Iris pigment epithelial cell (primary cell): ENCODE measurements at regions not wholly inside any gene's neighbourhood (a gene's known extent, or its start where the extent isn't known, plus 50 kb on each side); places are given as distances from the start of the nearest gene placed in this dataset.
A peak's percentile ranks its signal among the peaks of the same experiment; 100 is the strongest.

ENCODE experiments used
- DNase-seq: peaks from one replicate; pipeline ENCODE4 v3.0.0-alpha.2; 2011; ENCODE audit warnings: low read depth

DNA sequence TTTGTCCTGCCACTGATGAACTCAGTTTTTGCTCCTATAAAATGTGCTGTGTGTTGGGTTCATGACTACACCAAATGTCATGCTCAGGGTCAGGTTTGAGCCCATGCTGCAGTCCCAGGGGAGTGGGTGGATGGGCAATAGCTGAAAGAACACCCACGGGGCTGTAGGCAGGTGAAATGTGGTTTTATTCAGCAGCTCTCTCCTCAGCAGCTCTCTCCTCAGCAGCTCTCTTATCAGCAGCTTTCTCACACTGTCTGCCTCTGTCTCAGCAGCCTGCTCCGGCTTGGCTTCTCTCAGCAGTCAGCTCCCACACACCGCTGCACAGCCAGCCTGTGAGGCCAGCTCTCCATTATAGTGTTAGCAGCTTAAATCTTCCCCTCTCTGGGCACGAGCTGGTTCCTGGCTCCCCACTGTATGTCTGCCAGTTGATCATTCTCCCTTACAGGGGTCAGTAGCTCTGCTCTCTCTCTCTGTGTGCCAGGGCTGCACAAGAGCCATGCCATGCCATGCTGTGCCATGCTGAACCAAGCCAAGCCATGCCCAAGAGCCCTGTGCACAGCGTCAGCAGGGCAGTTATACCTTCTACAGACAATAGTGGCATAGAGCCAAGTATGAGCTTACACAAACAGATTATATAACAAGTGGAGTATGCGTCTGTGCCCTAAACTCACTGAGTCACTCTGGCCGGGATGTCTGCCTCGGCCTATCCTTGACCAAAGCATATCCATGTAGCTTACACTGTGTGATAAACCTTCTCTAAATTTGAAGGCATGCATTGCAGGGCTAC lies 303.3 kb upstream of the TMPO start:
- peak; percentile 53 for DNase-seq

DNA sequence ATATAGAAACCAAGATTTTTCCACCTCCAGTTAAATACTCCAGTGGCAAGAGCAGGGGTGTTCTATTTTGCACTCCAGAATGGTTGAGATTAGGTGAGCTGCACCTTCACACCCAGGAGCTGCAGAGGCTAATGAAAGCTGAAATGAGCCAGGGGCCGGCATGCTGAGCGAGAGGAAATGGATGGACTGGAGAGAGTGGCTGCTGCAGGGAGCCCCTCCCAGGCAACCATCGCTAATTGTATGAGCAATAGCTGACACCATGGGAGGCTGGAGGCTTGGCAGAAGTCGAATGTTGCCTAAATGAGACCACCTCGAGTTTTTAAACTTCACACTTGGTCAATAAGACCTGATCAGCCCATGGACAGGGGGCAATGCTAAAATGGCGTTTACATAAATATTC lies 301.8 kb upstream of the TMPO start:
- DNase-seq, result no peak

DNA sequence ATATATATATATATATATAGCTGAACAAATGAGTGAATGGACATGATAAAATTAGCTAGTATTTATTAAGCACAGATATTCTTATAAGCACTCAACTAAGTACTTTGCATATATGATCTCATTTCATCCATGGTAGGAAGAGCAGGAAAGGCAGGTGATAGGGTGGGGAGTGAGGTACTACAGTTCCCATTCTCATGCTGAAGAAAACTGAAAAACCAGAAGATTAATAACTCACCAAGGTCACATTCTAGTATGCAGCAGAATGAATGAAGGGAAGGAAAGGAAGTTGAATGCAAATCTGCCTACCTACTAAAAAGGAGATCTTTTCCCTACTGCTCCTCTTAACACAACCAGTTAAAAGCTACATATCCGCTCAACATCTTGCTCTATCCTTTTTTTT lies 298.1 kb upstream of the TMPO start:
- no peak for DNase-seq

DNA sequence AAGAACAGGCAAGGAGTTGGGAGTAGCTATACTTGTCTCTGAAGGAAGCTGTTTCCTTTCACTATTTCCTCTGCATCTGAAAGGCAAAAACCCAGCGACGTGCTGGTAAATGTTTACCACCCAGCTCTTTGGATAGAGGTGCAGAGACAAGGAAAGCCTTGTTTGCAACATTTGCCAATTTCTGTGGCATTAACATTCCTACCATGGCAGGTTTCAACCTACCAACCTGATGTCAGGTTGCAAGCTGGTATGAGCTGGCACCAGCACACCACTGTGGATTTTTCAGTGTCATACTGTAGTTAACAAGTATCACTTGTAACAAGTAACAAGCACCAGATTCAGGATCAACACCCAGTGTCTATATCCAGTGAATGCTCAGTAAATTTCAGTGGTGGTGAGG lies 294.8 kb upstream of the TMPO start:
- no peak for DNase-seq

DNA sequence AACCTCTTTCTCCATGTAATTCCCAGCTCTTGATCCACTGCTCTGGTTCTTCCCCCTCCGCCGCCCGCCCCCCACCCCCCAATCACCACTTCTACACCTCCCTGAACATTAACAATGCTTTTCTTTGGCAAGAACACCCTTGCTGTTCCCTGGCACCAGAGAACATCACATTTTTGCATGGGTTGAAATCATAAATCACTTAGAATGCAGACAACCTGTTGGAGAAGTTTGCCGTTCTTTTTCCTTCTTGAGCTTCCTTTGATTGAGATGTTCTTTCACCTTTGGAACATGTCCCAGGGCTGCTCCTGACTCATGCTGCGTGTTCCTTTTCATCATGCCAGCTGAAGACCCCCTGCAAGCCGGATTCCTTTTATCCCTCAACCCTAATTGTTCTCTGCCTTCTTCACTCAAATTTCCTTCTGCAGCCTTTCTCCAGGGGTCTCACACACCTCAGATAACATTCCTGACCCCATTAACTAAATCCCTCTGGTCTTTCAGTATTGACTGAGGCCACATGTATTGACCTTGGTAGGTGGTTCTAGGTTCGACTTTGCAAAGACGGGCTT lies 294.1 kb upstream of the TMPO start:
- DNase-seq, result no peak

DNA sequence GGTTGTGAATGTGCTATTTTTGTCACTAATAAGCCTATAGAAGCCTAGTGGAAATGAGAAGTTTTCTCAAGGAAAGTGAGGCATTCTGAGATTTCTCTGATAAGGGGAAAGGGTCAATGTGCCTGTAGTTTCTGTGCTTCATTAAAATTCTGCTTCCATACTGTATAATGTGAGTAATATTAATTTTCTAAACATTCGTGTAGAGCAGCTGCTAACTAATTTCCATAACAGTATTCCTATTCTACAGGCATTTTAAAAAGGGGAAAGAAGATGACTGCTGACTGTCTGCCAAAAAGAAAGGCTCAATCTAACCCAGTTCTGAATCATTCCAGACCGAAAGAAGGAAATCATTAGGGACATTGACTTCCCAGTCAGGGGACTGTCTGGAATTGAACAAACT lies 293.3 kb upstream of the TMPO start:
- no peak for DNase-seq

DNA sequence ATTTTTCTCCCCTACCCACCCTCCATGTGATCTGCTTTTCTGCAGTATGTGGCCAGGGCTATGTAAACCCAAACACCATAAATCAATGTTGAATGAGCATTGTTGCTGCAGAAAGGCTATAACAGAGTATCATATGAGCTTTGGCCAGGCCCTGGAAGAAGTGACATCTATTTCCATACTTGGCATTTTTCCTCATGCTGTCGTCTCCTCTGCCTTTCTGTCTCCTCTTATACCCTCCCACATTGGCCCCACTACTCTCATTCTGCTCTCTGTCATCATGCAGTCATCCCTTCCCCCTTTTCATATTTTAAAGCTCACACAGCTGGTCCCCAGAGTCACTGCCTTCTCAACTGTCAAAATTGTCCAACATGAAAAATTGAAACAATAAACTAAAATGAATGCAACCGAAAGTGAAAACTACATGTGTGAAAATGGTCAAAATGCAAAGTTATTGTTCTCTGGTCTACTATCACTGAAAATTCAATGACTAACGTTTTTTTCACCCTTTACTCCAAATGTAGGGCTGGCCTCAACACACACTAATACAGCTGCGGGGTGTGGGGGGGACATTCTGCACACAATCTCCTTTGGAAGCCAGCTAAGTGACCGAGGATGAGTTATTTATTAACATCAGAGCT lies 290.7 kb upstream of the TMPO start:
- no peak for DNase-seq

DNA sequence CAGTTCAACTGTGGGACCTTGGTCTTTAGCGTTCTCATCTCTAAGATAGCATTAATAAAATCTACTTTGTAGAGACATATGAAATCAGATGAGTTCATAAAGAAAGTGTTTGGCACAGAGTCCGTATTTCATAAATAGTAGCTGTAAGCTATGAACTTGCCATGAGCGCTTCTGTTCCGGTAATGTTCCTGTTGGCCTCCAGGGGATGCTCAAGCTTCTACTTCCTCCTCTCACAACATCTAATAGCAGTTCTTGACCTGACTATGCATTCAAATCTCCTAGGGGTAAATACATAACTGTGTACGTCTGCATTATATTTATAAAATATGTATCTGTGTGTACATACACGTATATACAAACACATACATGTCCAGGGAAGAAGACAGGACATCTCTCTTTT lies 288.2 kb upstream of the TMPO start:
- peak; percentile 27 for DNase-seq

DNA sequence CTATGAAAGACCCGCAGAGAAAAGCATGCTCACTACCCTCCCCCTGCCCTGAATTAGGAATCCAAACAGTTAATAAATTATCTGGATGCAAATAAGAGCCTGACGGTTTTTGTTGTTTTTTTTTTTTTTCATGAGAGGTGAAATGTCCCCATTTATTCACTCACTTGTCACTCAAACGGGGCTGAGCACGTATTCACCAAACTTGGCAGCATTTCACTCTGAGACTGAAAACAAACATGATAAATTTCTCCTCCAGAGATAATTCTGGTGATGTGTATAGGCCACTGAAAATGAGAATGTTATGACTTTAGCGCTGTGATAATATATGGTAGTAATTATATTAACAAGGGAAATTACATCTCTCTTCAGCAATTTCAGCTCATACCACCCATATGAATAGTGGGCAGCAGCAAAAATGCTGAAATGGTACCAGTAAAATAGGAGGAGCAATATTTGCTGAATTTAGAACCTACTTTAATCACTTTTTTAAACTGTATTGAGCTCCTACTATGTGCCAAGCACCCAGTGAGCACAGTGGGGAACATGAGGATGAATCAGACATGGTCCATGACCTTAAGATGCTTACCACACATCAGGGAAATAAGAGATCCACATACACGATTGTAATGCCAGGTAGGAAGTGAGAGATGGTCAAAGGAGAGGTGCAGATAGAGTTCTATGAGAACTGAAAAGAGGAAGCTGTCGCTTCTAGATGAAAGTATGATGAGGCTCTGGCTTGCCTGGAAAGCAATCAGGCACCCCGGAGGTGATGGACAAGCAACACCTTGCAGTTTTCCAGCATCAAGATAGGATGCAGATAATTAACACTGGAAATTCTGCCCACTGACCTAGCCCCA lies 286.5 kb upstream of the TMPO start:
- DNase-seq, result no peak

DNA sequence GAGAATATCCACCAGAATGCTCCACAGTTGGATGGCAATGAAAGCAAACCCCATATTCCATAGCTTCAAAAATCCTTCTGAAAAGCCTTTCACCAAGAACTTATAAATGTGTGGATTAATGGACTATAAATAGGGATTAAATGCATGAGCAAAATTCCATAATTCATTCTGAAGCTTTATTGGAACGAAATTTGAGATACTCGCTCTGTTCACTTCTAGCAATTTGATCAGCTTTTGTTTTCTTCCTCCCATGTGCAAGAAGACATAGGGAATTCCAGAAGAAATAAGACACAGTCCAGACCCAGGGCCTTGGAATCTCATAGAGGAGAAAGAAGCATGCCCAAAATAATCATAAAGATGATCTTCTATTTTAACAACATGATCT lies 285.9 kb upstream of the TMPO start:
- no peak for DNase-seq

DNA sequence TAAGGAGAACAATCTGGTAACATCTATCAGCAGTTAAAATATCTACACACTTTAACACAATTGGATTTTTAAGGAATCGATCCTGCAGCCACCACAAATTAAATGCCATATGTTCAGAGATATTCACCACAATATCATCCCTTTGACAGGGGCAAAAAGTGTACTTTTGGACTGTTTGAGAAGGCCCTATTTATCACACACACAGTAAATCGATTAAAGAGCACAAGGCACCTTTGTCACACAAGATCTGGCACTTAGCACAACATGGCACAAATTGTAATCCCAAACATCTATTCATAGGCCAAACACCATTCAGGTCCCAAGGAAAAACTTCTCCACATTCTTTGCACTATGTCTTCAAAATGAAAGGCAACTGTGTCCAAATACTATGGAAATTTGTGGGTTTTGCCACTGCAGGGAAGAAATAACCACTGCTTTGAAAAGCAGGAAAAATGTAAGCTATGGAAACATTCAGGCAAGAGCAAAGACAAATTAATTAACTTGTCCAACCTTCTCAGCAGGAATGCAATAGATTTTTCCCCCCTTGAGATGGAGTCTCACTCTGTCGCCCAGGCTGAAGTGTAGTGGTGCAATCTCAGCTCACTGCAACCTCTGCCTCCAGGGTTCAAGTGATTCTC lies 282.5 kb upstream of the TMPO start:
- no peak for DNase-seq

DNA sequence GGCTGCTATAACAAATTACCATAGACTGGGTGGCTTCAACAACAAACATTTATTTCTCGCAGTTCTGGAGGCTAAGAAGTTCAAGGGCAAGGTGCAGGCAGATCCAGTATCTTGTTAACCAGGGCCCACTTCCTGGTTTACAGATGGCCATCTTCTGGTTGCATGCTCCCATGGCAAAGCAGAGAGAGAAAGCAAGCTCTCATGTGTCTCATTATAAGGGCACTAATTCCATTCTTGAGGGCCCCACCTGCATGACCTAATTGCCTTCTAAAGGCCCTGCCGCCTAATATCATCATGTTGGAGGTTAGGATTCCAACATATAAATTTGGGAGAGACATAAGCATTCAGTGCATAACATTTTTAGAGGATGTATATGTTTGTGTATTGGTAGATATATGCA lies 280.1 kb upstream of the TMPO start:
- no peak for DNase-seq

DNA sequence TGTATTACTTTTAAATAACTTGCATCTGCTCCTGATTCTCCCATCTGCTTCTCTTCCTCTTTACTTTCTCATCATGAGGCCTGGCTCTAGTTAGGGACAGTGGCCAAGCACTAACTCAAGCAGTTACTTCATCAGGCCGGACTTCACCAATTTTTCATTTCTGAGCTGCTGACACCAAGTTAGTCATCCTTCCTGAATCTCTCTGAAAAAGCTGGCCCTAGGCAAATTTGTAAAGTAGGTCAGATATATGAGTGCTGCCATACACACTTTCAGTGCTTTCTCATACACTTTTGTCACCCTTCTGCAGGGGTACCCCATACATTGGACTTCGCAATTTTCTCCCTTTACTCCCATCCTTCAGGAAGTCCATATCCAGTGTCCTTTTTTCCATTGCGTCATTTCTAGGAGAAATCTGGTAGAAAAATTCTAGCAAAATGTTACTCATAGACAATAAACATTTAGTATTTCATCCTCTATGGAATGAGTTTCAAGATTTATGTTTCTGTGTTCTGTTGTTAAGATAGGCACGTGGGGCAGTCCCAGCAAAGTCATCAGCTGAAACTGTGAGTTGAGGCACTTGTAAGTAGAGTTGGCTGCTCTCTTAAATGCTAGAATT lies 276.8 kb upstream of the TMPO start:
- peak; percentile 51 for DNase-seq

DNA sequence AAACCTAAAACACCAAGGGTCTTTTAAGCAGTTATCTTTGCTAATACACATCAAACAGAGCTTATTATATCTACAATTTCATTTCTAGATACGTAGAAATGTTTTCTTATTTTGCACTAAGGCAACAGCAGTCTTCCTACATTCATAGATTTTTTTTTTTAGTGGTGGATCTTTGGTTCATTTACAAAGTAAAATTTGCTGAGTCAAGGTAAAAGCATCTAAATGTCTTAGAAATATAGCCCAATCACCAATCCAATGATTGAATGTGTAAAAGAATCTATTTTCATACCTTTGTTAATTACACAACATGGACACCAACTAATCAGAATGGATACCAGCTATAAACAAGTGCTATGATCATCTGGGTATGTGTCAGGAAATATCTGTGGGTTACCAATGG lies 272.2 kb upstream of the TMPO start:
- no peak for DNase-seq

DNA sequence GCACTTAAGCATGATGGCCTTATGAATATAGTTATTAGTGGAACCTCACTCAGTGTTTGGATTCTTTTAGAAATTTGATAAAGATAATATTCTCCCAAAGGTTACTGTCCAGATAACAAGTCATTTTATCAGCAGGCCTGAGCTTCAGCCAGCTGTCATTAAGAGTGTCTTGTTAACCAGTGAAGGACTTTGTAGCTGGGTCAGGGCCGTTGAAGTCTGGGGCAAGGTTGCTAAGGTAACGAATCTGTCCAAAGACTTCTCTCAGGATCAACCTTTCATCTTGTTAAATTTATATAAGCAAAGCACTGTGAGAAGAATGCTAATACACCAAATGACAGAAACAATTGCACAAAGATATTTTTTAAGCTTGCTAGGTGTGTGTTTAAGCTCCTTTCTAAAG lies 271.3 kb upstream of the TMPO start:
- DNase-seq, result no peak

DNA sequence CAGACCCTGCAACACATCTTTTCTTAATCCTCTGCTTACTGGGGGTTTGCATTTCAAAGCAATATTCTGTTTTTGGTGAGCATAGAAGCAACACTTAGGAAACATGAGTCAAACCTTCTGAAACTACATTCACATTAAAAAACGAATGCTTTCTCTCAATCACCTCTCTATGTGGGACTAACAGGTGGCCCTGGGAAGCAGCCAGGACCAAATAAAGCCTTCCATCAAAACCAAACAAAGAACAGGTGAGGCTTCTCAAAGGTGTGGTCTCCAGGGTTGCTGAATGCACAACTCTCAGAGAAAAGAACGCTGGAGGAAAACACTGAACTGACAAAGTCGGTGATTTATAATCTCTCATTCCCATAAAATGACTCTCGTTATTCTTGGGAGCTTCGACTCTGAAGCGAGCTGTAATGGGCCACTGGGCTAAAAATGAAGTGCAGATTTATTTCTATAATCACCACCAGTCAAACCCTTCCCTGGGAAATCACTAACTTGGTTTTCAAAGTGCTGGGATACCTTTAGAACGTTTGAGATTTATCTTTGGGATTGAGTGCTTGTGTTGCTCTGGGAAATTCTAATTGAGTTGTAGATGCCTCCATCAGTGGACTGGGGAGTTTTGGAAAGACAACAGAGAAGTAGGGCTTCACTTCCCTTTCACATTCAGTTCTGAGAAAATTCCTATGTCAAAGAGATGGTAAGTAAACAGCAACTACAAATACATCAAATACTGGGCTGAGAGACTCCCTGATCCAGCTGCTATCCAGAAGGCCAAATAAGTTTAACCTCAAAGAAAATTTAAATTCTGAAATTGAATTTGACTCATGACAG lies 262.0 kb upstream of the TMPO start:
- no peak for DNase-seq

DNA sequence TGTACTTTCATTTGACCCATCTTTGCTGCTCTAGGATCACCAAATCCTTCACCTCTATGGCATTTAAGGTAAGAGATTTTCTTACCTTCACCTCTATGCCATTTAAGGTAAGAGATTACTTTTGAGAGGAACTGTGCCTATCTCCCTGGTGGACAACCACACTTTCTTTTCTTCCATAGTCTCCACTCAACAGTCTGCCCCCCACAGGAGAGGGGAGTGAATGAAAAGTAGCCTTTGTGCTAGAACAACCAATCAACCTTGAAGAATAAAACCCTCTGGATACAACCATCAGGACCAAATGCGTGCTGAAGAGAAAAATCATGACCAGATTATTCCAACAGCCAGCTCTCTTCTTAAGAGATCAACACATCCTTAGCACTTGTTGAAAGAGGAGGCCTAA lies 258.6 kb upstream of the TMPO start:
- no peak for DNase-seq

DNA sequence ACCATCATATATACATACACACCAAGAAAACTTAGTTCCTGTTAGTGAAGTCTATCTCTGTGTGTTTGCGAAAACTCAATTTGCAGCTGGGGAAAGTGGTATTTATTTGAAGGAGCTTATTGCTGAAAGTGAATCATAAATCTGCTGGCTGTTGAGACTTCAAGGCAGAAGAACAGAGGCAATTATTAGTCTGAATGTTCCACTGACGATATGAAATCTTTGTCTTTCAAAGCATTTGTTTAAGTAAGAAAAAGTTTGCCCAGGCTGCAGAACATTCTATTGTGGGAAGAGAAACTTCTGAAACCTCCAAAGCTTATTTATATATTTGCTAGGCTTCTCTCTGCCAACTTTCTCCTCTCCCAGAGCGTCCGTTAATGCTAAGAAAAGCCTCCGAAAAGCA lies 255.7 kb upstream of the TMPO start:
- DNase-seq, result no peak

DNA sequence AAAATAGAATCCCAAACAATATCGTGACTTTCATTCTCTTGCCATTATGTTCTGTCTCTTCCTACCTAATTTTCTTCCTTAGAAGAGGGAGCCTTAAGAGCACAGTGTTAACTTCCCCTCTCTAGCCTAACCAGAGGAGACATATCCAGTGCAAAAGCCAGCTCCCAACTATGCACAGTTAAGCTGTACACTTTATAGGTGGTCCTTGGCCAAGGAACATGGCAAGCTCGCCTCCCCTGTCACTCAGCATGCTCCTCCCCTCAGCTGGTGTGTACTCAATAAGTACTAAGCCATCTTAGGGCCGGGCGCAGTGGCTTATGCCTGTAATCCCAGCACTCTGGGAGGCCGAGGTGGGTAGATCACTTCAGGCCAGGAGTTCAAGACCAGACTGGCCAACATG lies 255.1 kb upstream of the TMPO start:
- no peak for DNase-seq

DNA sequence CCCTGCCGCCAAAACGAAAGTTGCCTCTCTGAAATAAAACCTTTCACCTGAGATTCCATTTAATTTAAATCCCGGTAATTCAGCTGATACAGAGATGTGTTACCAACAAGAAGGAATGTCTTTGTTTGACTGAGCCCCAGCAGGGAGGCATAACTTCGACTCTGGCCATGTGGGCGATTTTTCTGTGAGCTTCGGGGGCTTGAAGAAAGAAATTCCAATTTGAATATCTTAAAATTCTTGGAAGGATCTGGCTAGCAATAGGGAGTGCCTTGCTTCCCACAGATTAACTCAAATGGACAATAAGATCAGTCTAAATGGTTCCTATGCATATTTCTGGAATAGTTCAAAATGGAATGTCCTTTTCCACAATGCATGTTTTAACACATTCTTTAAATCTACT lies 252.5 kb upstream of the TMPO start:
- no peak for DNase-seq
